Kidney (tissue), 13 donors: ENCODE measurements at regions not wholly inside any gene's neighbourhood (a gene's known extent, or its start where the extent isn't known, plus 50 kb on each side); places are given as distances from the start of the nearest gene placed in this dataset.

Experiments
- DNase-seq, 5 donors: peaks; one replicate each; pipeline ENCODE4 v3.0.0-alpha.2; 2013 to 2020
- FAIRE-seq: peaks from 2 replicates; lab custom pipeline; 2012; peaks lifted over from hg19 to GRCh38; lab: Jason Lieb, UNC
- H3K27ac ChIP-seq, 2 donors: one replicate each; pipeline ENCODE4 v1.7.0; 2013; ENCODE audit warnings: low read depth in 2 of 2, low read length in 2 of 2, inconsistent platforms in 1 of 2
- H3K27me3 ChIP-seq: one replicate; pipeline ENCODE4 v1.7.1; 2013; ENCODE audit warnings: low read length, inconsistent platforms; ENCODE audit not compliant: control insufficient read depth, insufficient read depth
- H3K36me3 ChIP-seq, 3 donors: one replicate each; pipeline versions ENCODE4 v1.7.0 to v1.7.1; 2013; ENCODE audit warnings: low read length in 3 of 3, control low read depth in 1 of 3, inconsistent platforms in 1 of 3; ENCODE audit not compliant: insufficient read depth in 3 of 3, control insufficient read depth in 2 of 3
- H3K4me1 ChIP-seq, 3 donors: one replicate each; pipeline versions ENCODE4 v1.7.0 to v1.7.1; 2013; ENCODE audit warnings: low read length in 3 of 3, inconsistent platforms in 1 of 3, low read depth in 1 of 3; ENCODE audit not compliant: control insufficient read depth in 2 of 3, insufficient read depth in 2 of 3
- H3K4me3 ChIP-seq, 3 donors: one replicate each; pipeline versions ENCODE4 v1.7.0 to v1.8.1; 2013; ENCODE audit warnings: low read length in 3 of 3, control low read depth in 1 of 3, inconsistent platforms in 1 of 3
- H3K9ac ChIP-seq, 3 donors: one replicate each; pipeline versions ENCODE4 v1.7.0 to v1.7.1; 2013; ENCODE audit warnings: low read length in 3 of 3, control low read depth in 1 of 3, inconsistent platforms in 1 of 3
- H3K9me3 ChIP-seq, 3 donors: one replicate each; pipeline versions ENCODE4 v1.7.0 to v1.7.1; 2013; ENCODE audit warnings: low read length in 3 of 3, control low read depth in 1 of 3, inconsistent platforms in 1 of 3; ENCODE audit not compliant: control insufficient read depth in 2 of 3, insufficient read depth in 1 of 3
- intact Hi-C: fragments of 100-400 bp; cut with DNase I; formaldehyde crosslinking; loops from one replicate; pipeline ENCODE4 v1.11.1; 2022
- TF ChIP-seq, protein P1 (sequence below): IDR thresholded peaks from 3 replicates; pipeline ENCODE4 v1.5.1; 2012; ENCODE audit warnings: mild to moderate bottlenecking, moderate library complexity, borderline replicate concordance; ENCODE audit not compliant: insufficient read depth; ENCODE audit errors: extremely low read depth
- donor health status: control.
- donor health status: control.
- donor health status: control.
- donor health status: control.
- donor health status: control.
- donor health status: DM: yes; HTN: yes; CAD: no.
- donor health status: Normal renal cell carcinoma (clear cell type).

DNA sequence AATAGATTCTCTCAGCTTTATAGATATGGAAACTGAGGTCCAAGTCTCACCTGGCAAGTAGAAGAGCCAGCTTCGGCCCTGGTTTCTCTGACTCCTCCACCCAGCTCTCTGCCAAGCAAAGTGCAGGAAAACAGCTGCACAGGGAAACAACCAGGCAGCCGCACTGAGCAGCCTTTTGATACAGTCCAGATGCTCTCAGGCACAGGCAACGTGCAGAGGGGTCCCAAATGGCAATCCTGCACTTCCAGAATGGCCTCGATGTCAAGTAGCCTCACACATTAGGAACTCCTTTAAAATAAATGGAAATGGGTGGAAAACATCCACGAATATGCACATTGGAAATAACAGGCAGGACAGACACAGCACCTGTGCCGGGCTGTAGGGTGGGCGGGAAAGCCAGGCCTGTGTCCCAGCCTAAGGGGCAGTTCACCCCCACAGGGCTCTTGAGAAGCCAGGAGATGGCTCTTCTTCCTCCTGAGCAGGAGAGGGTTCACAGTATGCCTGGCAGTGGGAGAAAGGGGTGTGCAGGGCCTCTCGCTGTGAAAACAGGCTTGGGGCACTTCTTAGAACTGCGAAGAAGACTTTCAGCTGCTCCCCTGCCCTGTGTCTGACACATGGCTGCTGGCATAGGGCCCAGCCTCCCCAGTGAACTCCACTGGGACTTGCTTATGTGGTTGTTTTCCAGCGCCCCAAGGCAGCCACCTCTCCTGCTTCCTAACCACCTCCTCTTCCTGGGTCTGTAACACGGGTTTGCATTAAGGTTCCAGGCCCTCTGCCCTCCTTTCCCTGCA lies 63.9 kb upstream of the TUBA3E start:
- H3K27ac ChIP-seq: no peak overlapping the region
- DNase-seq (peak in 3 of 5 donors; percentile 6 to 43 (median 39)), FAIRE-seq (no peak)
- H3K4me1 ChIP-seq: no peaks in the 10 kb centered on the region
- TF ChIP-seq, protein P1, sequence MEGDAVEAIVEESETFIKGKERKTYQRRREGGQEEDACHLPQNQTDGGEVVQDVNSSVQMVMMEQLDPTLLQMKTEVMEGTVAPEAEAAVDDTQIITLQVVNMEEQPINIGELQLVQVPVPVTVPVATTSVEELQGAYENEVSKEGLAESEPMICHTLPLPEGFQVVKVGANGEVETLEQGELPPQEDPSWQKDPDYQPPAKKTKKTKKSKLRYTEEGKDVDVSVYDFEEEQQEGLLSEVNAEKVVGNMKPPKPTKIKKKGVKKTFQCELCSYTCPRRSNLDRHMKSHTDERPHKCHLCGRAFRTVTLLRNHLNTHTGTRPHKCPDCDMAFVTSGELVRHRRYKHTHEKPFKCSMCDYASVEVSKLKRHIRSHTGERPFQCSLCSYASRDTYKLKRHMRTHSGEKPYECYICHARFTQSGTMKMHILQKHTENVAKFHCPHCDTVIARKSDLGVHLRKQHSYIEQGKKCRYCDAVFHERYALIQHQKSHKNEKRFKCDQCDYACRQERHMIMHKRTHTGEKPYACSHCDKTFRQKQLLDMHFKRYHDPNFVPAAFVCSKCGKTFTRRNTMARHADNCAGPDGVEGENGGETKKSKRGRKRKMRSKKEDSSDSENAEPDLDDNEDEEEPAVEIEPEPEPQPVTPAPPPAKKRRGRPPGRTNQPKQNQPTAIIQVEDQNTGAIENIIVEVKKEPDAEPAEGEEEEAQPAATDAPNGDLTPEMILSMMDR: no peak
- H3K36me3 ChIP-seq: no peaks in the 10 kb centered on the region
- no peak overlapping the region for H3K9ac ChIP-seq
- no peaks in the 10 kb centered on the region for H3K9me3 ChIP-seq
- no peaks in the 10 kb centered on the region for H3K27me3 ChIP-seq
- intact Hi-C loops: no loop called here
- H3K4me3 ChIP-seq: no peak overlapping the region

DNA sequence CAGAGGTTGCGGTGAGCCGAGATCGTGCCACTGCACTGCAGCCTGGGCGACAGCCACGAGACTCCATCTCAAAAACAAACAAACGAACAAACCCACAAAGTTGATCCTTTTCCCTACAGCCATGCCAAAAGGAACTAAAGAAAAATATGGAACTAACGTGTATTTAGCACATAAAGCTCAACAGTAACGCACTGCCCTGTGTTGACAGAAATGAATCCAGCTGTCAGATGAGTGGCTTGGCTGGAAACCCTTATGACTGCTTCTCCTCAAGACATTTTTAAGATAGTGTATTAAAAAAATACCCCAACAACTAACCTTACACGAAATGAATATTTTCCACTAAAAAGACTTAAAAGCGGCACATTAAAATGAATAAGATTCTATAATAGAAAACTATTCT lies 62.9 kb upstream of the TUBA3E start:
- Histone ChIP-seq H3K36me3 (no peaks in the 10 kb centered on the region), H3K27ac (no peak overlapping the region), H3K4me3 (no peak overlapping the region), H3K9me3 (no peaks in the 10 kb centered on the region), H3K4me1 (no peaks in the 10 kb centered on the region), H3K9ac (no peak overlapping the region), H3K27me3 (no peaks in the 10 kb centered on the region)
- TF ChIP-seq, protein P1: no peak
- no peak for FAIRE-seq
- intact Hi-C loops: no loop called here
- no peak for DNase-seq

DNA sequence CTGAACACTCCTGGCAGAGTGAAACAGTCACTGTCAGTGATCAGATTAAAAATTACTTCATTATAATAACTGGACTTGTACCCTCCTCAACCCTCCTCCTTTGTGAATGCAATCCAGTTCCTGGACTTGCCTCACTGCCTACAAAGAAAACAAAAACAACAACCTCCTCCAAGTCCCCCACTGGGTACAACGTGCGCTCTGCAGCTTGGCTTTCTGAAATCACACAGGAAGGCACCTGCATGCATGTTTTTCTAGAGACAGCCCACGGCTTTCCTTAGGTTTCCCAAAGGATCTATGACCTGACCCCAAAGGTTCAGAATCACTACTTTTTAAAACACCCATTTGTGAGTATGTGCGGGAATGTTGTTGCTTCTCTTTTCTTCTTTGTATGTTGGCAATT lies 61.4 kb upstream of the TUBA3E start:
- Histone ChIP-seq H3K27ac (no peak overlapping the region), H3K9me3 (no peaks in the 10 kb centered on the region), H3K4me3 (no peak overlapping the region), H3K36me3 (no peaks in the 10 kb centered on the region), H3K9ac (no peak overlapping the region), H3K4me1 (no peaks in the 10 kb centered on the region), H3K27me3 (no peaks in the 10 kb centered on the region)
- TF ChIP-seq, protein P1: no peak
- DNase-seq: peak in 2 of 5 donors; percentile 14 to 15
- no peak for FAIRE-seq
- intact Hi-C loops: no loop called here
